ENCODE measurements at regions not wholly inside any gene's neighbourhood (a gene's known extent, or its start where the extent isn't known, plus 50 kb on each side); places are given as distances from the start of the nearest gene placed in this dataset.

DNA sequence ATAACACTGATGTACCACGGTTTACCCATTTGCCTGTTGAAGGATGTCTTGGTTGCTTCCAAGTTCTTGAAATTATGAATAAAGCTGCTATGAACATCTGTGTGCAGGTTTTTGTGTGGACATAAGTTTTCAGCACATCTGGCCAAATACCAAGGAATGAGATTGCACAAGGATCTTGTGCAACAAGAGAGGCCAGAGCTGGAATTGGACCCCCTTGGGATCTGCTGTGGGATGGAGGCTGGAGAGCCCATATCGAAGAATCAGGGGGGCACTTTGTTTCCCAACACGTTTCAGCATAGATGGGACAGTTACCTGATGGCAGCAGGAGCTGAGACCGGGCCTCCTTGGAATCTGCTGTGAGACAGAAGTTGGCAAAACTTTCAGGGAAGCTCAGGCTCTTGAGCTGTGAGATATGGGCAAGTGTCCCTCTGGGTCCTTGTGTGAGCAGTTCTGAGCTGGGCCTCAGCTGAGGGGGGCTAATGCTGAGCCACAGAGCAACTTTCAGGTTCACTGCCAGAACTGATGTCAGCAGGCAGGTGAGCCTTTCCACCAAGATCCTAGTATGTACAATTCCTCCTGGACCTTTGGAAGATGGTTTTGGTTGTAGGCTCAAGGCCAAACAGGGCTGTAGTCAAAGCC lies 115.2 kb upstream of the RAB18 start (continued):
- TF ChIP-seq, protein P1, sequence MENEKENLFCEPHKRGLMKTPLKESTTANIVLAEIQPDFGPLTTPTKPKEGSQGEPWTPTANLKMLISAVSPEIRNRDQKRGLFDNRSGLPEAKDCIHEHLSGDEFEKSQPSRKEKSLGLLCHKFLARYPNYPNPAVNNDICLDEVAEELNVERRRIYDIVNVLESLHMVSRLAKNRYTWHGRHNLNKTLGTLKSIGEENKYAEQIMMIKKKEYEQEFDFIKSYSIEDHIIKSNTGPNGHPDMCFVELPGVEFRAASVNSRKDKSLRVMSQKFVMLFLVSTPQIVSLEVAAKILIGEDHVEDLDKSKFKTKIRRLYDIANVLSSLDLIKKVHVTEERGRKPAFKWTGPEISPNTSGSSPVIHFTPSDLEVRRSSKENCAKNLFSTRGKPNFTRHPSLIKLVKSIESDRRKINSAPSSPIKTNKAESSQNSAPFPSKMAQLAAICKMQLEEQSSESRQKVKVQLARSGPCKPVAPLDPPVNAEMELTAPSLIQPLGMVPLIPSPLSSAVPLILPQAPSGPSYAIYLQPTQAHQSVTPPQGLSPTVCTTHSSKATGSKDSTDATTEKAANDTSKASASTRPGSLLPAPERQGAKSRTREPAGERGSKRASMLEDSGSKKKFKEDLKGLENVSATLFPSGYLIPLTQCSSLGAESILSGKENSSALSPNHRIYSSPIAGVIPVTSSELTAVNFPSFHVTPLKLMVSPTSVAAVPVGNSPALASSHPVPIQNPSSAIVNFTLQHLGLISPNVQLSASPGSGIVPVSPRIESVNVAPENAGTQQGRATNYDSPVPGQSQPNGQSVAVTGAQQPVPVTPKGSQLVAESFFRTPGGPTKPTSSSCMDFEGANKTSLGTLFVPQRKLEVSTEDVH (IDR thresholded peaks at IDR 0.05; ENCODE audit: low read depth, partially characterized antibody): no peak
- TF ChIP-seq TCF3 (IDR thresholded peaks at IDR 0.05; ENCODE audit: borderline replicate concordance, insufficient read depth, low read depth, low read length): no peak
- no peak for TF ChIP-seq NR2C2 (IDR thresholded peaks at IDR 0.05; ENCODE audit: borderline replicate concordance, control insufficient read depth, insufficient read length, low read depth)
- no peak for TF ChIP-seq ZSCAN29 (IDR thresholded peaks at IDR 0.05)
- TF ChIP-seq NFYA (IDR thresholded peaks at IDR 0.05; ENCODE audit: borderline replicate concordance, low read depth, low read length): no peak
- no peak for TF ChIP-seq NR2C1 (IDR thresholded peaks at IDR 0.05)
- no peak for TF ChIP-seq KAT2A (conservative IDR thresholded peaks at IDR 0.05; ENCODE audit: control insufficient read depth, low read depth, low read length)
- no peak for TF ChIP-seq EZH2 (IDR thresholded peaks at IDR 0.05; ENCODE audit: borderline replicate concordance, control insufficient read depth, low read depth, low read length)
- no peak for TF ChIP-seq BCL11A (IDR thresholded peaks at IDR 0.05; ENCODE audit: low read depth, low read length)
